Naive thymus-derived CD4-positive, alpha-beta T cell (primary cell): ENCODE measurements at regions not wholly inside any gene's neighbourhood (a gene's known extent, or its start where the extent isn't known, plus 50 kb on each side); places are given as distances from the start of the nearest gene placed in this dataset.

ENCODE experiments used
- ATAC-seq: fragments of 150-1000 bp; cut with Tn5 transposase; 2 replicates; pipeline ENCODE4 v1.10.0; 2021; ENCODE audit warnings: mild to moderate bottlenecking, moderate library complexity
- CTCF ChIA-PET: fragments of 350-600 bp; sonication (Branson Sonifier 250); formaldehyde crosslinking; loops from one replicate; lab custom pipeline; 2021; ENCODE audit warnings: antibody characterized with exemption; lab: Charles Lee
- POLR2A ChIA-PET: fragments of 350-600 bp; sonication (Branson Sonifier 250); formaldehyde crosslinking; loops from one replicate; lab custom pipeline; 2021; ENCODE audit warnings: antibody characterized with exemption, inconsistent platforms; lab: Charles Lee
- DNase-seq, 9 donors: peaks; one replicate each; pipeline versions ENCODE4 v3.0.0 to v3.0.0-alpha.2; 2020 to 2022; ENCODE audit warnings: mixed read lengths in 1 of 9
- H3K27ac ChIP-seq: one replicate; pipeline ENCODE4 v1.7.0; 2013; ENCODE audit warnings: mild to moderate bottlenecking, low read depth, low read length, moderate library complexity
- H3K27me3 ChIP-seq, 2 donors: one replicate each; pipeline ENCODE4 v1.7.0; 2013; ENCODE audit warnings: low read length in 2 of 2, mild to moderate bottlenecking in 2 of 2, moderate library complexity in 2 of 2; ENCODE audit not compliant: control insufficient read depth in 2 of 2, insufficient read depth in 2 of 2
- H3K36me3 ChIP-seq, 3 experiments: 1 replicate in 2 of 3; 2 replicates in 1 of 3; pipeline ENCODE4 v1.7.0; 2013; ENCODE audit warnings: low read length in 3 of 3, mild to moderate bottlenecking in 3 of 3, moderate library complexity in 1 of 3; ENCODE audit not compliant: insufficient read depth in 3 of 3, control insufficient read depth in 2 of 3
- H3K4me1 ChIP-seq, 2 donors: one replicate each; pipeline ENCODE4 v1.7.0; 2013; ENCODE audit warnings: low read length in 2 of 2, mild to moderate bottlenecking in 2 of 2, moderate library complexity in 1 of 2; ENCODE audit not compliant: control insufficient read depth in 2 of 2, insufficient read depth in 2 of 2
- H3K4me3 ChIP-seq: 2 replicates; pipeline ENCODE4 v1.7.0; 2013; ENCODE audit warnings: mild to moderate bottlenecking, low read length
- H3K9me3 ChIP-seq, 3 experiments: 1 replicate in 2 of 3; 2 replicates in 1 of 3; pipeline ENCODE4 v1.7.0; 2013; ENCODE audit warnings: low read length in 3 of 3; ENCODE audit not compliant: control insufficient read depth in 2 of 3
- H3K27ac Mint-ChIP-seq, 9 donors: one replicate each; pipeline ENCODE4 v1.8.0; 2020 to 2022; ENCODE audit warnings: mixed read lengths in 9 of 9, mild to moderate bottlenecking in 8 of 9, moderate library complexity in 5 of 9, inconsistent platforms in 2 of 9
- H3K27me3 Mint-ChIP-seq, 5 donors: one replicate each; pipeline ENCODE4 v1.8.0; 2021 to 2022; ENCODE audit warnings: mixed read lengths in 5 of 5, mild to moderate bottlenecking in 1 of 5
- H3K36me3 Mint-ChIP-seq, 5 donors: one replicate each; pipeline ENCODE4 v1.8.0; 2020 to 2022; ENCODE audit warnings: mixed read lengths in 5 of 5, mild to moderate bottlenecking in 3 of 5, inconsistent platforms in 1 of 5
- H3K4me1 Mint-ChIP-seq, 7 donors: one replicate each; pipeline ENCODE4 v1.8.0; 2020 to 2022; ENCODE audit warnings: mixed read lengths in 7 of 7, mild to moderate bottlenecking in 3 of 7, inconsistent platforms in 1 of 7
- H3K4me3 Mint-ChIP-seq, 10 donors: one replicate each; pipeline ENCODE4 v1.8.0; 2020 to 2022; ENCODE audit warnings: mild to moderate bottlenecking in 10 of 10, mixed read lengths in 10 of 10, moderate library complexity in 6 of 10, inconsistent platforms in 2 of 10
- H3K9me3 Mint-ChIP-seq, 11 donors: one replicate each; pipeline ENCODE4 v1.8.0; 2020 to 2022; ENCODE audit warnings: mixed read lengths in 11 of 11, mild to moderate bottlenecking in 4 of 11, inconsistent platforms in 1 of 11, moderate library complexity in 1 of 11
- intact Hi-C, 2 donors: fragments of 100-400 bp; cut with micrococcal nuclease; formaldehyde crosslinking; loops; one replicate each; pipeline ENCODE4 v1.15.1; 2023

GRCh38 chr1:194658090-194658439 lies 1471.7 kb upstream of the B3GALT2 start:
- no peaks in the 10 kb centered on the region for H3K36me3 ChIP-seq
- DNase-seq = no peak
- H3K9me3 Mint-ChIP-seq = peaks cover 0 to 10% (median 4%) of the 10 kb centered on the region in 11 donors
- no peaks in the 10 kb centered on the region for H3K4me1 Mint-ChIP-seq
- intact Hi-C loops = no loop called here
- H3K36me3 Mint-ChIP-seq = no peaks in the 10 kb centered on the region
- ATAC-seq = no peak
- ChIA-PET CTCF (no interaction called here), POLR2A (no interaction called here)
- no peak overlapping the region for H3K4me3 Mint-ChIP-seq
- H3K27ac Mint-ChIP-seq = no peak overlapping the region
- H3K9me3 ChIP-seq = no peaks in the 10 kb centered on the region
- no peak overlapping the region for H3K27ac ChIP-seq
- H3K27me3 Mint-ChIP-seq = no peaks in the 10 kb centered on the region
- H3K27me3 ChIP-seq = no peaks in the 10 kb centered on the region
- H3K4me3 ChIP-seq = no peak overlapping the region
- H3K4me1 ChIP-seq = no peaks in the 10 kb centered on the region

GRCh38 chr1:194654956-194655355 lies 1468.5 kb upstream of the B3GALT2 start:
- intact Hi-C loops = no loop called here
- H3K36me3 ChIP-seq = no peaks in the 10 kb centered on the region
- no peak overlapping the region for H3K4me3 ChIP-seq
- Mint-ChIP-seq H3K27me3 (no peaks in the 10 kb centered on the region), H3K36me3 (no peaks in the 10 kb centered on the region), H3K27ac (no peak overlapping the region), H3K9me3 (peaks cover 0 to 6% (median 0%) of the 10 kb centered on the region in 11 donors), H3K4me3 (no peak overlapping the region), H3K4me1 (no peaks in the 10 kb centered on the region)
- no peak for ATAC-seq
- no peaks in the 10 kb centered on the region for H3K9me3 ChIP-seq
- H3K4me1 ChIP-seq = no peaks in the 10 kb centered on the region
- no peak for DNase-seq
- CTCF ChIA-PET = interaction anchor here (0.8 kb wide), 1 partner anchor 56 kb away, joined by 3 read pairs; no protein-coding TSS in a partner anchor
- no peak overlapping the region for H3K27ac ChIP-seq
- POLR2A ChIA-PET = no interaction called here
- H3K27me3 ChIP-seq = no peaks in the 10 kb centered on the region

- no peak for ATAC-seq
- no peak overlapping the region for H3K27ac ChIP-seq
- no peak overlapping the region for H3K4me3 Mint-ChIP-seq
Measured at GRCh38 chr1:194653385-194653784, 1467.0 kb upstream of the B3GALT2 start.

GRCh38 chr1:194647118-194647517 lies 1460.7 kb upstream of the B3GALT2 start:
- no peak overlapping the region for H3K27ac Mint-ChIP-seq
- Histone ChIP-seq H3K36me3 (no peaks in the 10 kb centered on the region), H3K27ac (no peak overlapping the region), H3K9me3 (no peaks in the 10 kb centered on the region), H3K4me1 (no peaks in the 10 kb centered on the region), H3K4me3 (no peak overlapping the region), H3K27me3 (no peaks in the 10 kb centered on the region)
- no peaks in the 10 kb centered on the region for H3K4me1 Mint-ChIP-seq
- no peaks in the 10 kb centered on the region for H3K36me3 Mint-ChIP-seq
- DNase-seq = no peak
- ChIA-PET POLR2A (no interaction called here), CTCF (no interaction called here)
- intact Hi-C loops = no loop called here
- no peaks in the 10 kb centered on the region for H3K27me3 Mint-ChIP-seq
- H3K9me3 Mint-ChIP-seq = no peaks in the 10 kb centered on the region
- no peak for ATAC-seq
- H3K4me3 Mint-ChIP-seq = no peak overlapping the region

More at GRCh38 chr1:194653385-194653784, 1467.0 kb upstream of the B3GALT2 start:
- Mint-ChIP-seq H3K27ac (no peak overlapping the region), H3K4me1 (no peaks in the 10 kb centered on the region), H3K27me3 (no peaks in the 10 kb centered on the region), H3K9me3 (peaks cover 0 to 4% (median 0%) of the 10 kb centered on the region in 11 donors), H3K36me3 (no peaks in the 10 kb centered on the region)
- intact Hi-C loops = no loop called here
- Histone ChIP-seq H3K9me3 (no peaks in the 10 kb centered on the region), H3K27me3 (no peaks in the 10 kb centered on the region), H3K36me3 (no peaks in the 10 kb centered on the region), H3K4me3 (no peak overlapping the region), H3K4me1 (no peaks in the 10 kb centered on the region)
- CTCF ChIA-PET = no interaction called here
- POLR2A ChIA-PET = no interaction called here
- no peak for DNase-seq

DNA sequence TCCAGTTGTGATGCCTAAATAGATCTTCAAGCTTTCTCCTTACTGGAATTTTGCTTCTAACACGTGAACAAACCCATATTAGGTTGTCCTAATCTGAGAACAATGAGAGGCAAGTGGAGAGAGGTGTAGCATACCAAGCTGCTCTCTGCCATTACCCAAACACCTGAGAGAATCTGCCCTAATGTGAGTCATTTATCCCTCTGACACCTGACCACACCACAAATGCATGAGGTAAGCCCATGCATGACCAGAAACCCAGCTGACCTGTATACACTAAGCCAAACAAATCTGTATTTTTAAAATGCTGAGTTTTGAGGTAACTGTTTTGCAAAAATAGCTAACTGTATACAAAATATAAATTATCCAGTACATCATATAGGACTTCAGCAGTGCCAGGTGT lies 1458.1 kb upstream of the B3GALT2 start:
- Histone ChIP-seq H3K27ac (no peak overlapping the region), H3K27me3 (no peaks in the 10 kb centered on the region), H3K4me1 (no peaks in the 10 kb centered on the region), H3K4me3 (no peak overlapping the region), H3K36me3 (no peaks in the 10 kb centered on the region), H3K9me3 (no peaks in the 10 kb centered on the region)
- Mint-ChIP-seq H3K4me3 (no peak overlapping the region), H3K9me3 (peaks cover 0 to 11% (median 6%) of the 10 kb centered on the region in 11 donors), H3K27ac (no peak overlapping the region), H3K27me3 (no peaks in the 10 kb centered on the region), H3K36me3 (no peaks in the 10 kb centered on the region), H3K4me1 (no peaks in the 10 kb centered on the region)
- intact Hi-C loops = no loop called here
- no peak for ATAC-seq
- ChIA-PET CTCF (no interaction called here), POLR2A (no interaction called here)
- no peak for DNase-seq

- ATAC-seq (no peak), DNase-seq (no peak)
- no peaks in the 10 kb centered on the region for H3K27me3 ChIP-seq
- peaks cover 0 to 13% (median 6%) of the 10 kb centered on the region in 11 donors for H3K9me3 Mint-ChIP-seq
- no peaks in the 10 kb centered on the region for H3K27me3 Mint-ChIP-seq
- no peak overlapping the region for H3K27ac Mint-ChIP-seq
- H3K4me3 Mint-ChIP-seq = no peak overlapping the region
- POLR2A ChIA-PET = no interaction called here
- H3K36me3 Mint-ChIP-seq = no peaks in the 10 kb centered on the region
- intact Hi-C loops = no loop called here
- H3K4me1 Mint-ChIP-seq = no peaks in the 10 kb centered on the region
- H3K4me3 ChIP-seq = no peak overlapping the region
- no peak overlapping the region for H3K27ac ChIP-seq
- CTCF ChIA-PET = no interaction called here
- no peaks in the 10 kb centered on the region for H3K36me3 ChIP-seq
- H3K9me3 ChIP-seq = no peaks in the 10 kb centered on the region
- no peaks in the 10 kb centered on the region for H3K4me1 ChIP-seq
Measured at GRCh38 chr1:194640322-194640721, 1453.9 kb upstream of the B3GALT2 start.

DNA sequence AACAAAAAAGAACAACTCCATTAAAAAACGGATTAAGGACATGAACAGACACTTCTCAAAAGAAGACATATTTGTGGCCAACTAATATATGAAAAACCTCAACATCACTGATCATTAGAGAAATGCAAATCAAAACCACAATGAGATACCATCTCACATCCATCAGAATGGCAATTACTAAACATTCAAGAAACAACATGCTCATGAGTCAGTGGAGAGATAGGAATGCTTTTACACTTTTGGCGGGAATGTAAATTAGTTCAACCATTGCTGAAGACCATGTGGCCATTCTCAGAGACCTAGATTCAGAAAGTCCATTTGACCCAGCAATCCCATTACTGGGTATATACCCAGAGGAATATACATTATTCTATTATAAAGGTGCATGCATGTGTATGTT lies 1442.6 kb upstream of the B3GALT2 start:
- POLR2A ChIA-PET = no interaction called here
- DNase-seq = no peak
- Mint-ChIP-seq H3K36me3 (no peaks in the 10 kb centered on the region), H3K4me1 (peaks cover 0 to 1% (median 0%) of the 10 kb centered on the region in 7 donors), H3K9me3 (peaks cover 0 to 12% (median 3%) of the 10 kb centered on the region in 11 donors), H3K27me3 (no peaks in the 10 kb centered on the region), H3K27ac (no peak overlapping the region), H3K4me3 (no peak overlapping the region)
- H3K27me3 ChIP-seq = no peaks in the 10 kb centered on the region
- CTCF ChIA-PET = no interaction called here
- intact Hi-C loops = no loop called here
- H3K4me3 ChIP-seq = no peak overlapping the region
- ATAC-seq = no peak
- H3K36me3 ChIP-seq = no peaks in the 10 kb centered on the region
- no peak overlapping the region for H3K27ac ChIP-seq
- H3K4me1 ChIP-seq = no peaks in the 10 kb centered on the region
- H3K9me3 ChIP-seq = no peaks in the 10 kb centered on the region
